SW 1271 (cell line): ENCODE measurements at regions not wholly inside any gene's neighbourhood (a gene's known extent, or its start where the extent isn't known, plus 50 kb on each side); places are given as distances from the start of the nearest gene placed in this dataset.

ENCODE experiments used
- DNase-seq, 2 experiments: peaks; one replicate each; lab custom pipeline; 2025; lab: John Stamatoyannopoulos, UW

DNA sequence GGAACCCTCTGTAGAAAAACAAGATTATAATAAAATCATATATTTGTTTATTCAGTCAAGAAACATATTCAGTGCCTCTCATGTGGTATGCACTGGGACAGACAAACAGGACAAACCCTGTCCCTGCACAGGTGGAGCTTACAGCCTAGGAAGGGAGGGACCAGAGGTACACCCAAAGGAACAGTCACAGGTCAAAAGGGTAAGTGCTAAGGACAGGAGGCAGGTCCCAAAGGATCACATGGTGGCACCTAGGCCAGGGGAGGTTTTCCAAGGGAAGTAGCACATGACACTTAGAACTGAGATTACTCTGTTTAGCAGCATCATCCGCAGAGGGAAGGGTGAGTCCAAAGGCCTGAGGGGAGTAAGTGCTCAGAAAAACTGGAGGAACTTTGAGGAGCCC is 254.4 kb upstream of the ARRDC4 start:
- no peak for DNase-seq

GRCh38 chr15:97708252-97708651 is 252.3 kb upstream of the ARRDC4 start:
- DNase-seq: no peak

DNA sequence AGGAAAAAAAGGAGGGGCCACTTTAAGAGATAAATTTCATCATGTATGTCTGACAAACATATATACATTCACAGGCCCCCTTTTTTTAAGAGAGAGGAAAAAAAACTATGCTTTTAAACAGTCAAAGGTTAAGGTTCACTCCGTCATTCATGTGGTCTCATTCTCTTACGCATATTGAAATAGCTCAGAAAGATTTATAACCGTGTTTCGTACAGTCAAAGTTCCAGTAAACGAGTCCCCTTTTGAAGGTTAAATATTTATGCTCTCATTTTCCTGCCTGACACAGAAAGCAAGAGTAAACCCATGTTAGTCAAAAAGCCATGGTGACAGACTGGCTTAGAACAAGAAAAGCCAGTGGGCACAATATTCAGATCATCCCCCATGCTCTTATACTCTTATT is 248.0 kb upstream of the ARRDC4 start:
- no peak for DNase-seq

DNA sequence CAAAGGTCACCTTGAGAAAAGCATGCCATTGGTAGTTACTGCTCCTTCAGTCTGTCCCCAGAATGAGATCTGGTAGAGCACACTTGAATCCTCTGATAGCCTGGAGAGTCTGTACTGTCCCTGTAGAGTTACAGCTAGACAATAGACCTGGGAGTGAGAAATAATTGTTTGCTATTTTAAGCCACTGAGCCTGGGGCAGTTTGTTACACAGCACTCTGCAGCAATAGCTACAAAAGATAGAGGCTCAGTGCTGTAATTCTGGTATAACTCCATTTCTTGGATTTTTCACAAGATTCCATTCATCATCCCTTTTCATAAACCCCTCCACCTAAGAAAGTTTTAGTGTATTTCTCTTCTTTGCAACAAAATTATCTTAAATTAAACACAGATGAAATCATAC is 242.7 kb upstream of the ARRDC4 start:
- DNase-seq: no peak

GRCh38 chr15:97718509-97718908 is 242.0 kb upstream of the ARRDC4 start:
- DNase-seq: no peak

GRCh38 chr15:97728791-97729190 is 231.7 kb upstream of the ARRDC4 start:
- no peak for DNase-seq

DNA sequence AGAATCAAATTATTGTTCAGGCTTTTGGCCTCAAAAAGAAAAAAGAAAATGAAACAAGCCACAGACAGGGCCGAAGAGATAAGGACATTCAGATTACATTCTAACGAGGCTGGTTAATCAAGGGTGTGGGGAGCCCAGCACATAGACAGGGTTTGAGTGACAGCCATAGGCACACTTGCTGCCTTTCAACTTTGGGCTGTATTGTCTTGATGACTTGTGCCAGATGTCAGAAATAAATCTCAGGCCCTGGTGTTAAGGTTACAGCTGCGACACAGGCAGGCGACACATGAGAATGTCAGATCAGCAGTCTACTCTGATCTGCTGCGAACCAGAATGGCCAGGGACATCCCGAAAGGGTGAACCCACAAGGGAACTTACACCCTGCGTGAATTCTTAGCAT is 231.2 kb upstream of the ARRDC4 start:
- no peak for DNase-seq

DNA sequence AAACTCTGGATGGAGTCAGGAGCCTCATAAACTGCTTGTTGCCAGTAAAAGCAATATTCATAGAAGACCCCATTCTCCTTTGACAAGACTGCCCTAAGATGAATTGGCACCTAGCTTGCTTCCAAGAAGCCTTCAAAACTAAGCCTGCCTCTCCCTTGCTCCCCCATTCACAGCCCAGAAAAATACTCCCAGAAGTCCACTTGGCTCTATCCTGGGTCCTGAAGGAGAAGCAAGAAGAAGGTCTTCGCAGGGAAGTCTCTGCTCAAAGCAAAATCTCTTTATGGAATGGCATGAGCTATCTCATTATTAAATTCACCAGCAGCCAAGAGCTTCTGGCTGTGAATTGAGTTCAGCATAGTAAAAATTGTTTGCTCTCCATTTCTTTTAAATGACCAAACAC is 230.2 kb upstream of the ARRDC4 start:
- no peak for DNase-seq

DNA sequence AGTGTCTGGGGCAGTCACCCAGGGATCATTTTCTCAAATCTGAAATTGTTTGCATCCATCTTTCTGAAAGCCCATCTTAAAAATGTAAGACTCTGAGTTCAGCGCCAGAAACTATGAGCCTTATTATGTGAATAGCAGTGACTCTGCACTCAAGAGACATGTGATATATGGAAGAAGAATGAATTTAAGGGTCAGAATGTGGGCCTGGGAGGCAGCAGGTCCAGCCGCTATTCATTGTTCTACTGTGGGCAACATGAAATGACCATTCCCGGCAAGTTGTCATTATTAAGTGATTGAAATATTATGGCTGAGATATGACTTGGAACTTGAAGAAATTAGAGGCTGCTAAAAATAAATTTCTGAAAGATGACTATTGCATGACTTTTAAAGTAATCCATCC is 228.6 kb upstream of the ARRDC4 start:
- DNase-seq: no peak

GRCh38 chr15:97733373-97733772 is 227.1 kb upstream of the ARRDC4 start:
- DNase-seq: no peak

- DNase-seq: no peak
Measured at GRCh38 chr15:97736748-97737147, 223.8 kb upstream of the ARRDC4 start.

DNA sequence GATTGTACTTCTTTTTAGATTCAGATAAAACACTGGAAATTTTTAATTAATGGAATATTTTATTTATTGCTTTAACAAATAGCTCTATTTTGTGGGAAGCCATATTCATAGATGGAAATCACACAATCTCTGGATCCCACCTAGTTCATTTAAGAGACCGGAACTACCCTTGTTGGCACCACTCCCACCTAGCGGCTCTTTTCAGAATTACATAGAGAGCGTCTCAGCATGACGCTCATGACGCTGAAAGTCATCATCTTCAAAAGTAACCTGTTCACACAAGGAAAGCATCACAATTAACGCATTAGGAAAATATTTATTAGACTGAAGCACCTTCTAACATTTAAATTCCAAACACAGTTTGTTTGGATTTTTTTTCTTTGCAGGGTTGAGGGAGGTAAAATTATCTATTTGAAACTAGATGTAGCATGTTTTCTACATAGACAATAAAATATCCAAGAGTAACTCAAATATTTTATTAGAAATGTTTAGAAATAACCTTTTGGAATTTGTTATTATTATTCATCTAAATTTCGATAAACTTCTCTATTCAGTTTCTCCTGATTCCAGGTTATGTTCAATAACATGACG is 214.9 kb upstream of the ARRDC4 start:
- peak in 1 of 2 experiments; percentile 37 for DNase-seq

GRCh38 chr15:97747342-97747741 is 213.2 kb upstream of the ARRDC4 start:
- DNase-seq: no peak

DNA sequence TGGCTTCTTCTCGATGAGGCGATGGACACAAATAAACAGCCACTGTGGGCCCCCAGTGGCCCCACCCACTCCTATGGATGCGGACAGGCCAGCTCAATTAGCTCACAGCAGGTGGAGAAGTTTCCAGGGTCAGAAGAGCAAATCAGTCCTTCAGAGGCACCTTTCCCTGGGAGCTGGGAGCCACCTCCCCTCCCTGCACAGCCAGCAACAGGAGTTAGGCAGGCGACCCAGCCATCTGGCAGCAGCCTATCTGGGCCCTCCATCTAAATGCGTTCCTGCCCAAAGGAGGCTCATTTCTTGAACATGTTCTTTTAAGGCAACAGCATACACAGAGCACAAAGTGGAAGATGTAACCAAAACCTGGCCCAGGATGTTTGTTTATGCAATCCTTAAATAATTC is 211.9 kb upstream of the ARRDC4 start:
- DNase-seq: no peak

DNA sequence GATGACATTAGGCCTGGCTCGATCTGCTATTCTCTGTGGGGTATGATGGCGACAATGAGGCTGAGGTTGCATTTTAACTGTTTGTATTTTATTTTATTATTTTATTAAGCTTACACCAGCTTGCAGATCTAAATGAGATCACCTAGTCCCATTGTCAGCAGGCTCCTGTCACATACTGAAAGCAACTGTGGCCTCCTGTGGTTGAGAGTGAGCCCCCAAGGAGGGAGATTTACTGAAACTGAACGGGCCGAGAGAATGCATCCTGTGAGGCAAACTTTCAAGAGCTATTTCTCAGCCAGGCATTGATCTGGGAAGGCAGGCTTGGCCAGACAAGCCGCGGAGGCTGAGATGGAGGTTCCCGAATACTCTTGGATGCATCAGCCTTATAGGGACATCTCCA is 210.4 kb upstream of the ARRDC4 start:
- DNase-seq: no peak

GRCh38 chr15:97755726-97756125 is 204.8 kb upstream of the ARRDC4 start:
- DNase-seq: no peak

DNA sequence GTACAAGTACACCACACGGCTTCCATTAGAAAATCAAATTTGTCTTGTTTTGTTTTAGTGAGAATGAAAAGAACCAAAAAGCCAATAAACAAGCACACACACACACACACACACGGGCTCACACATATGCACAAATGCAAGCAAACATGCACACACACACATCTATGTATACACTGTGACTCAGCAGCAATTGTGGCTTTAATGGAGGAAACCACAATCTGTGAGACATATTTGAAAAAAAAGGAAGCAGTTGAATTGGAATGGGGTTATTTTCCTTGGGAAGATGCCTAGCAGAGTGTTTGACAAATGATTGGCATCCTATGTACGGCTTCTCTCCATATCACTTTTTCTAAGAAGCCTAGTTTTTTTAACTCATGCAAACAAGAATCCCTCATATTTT is 201.1 kb upstream of the ARRDC4 start:
- DNase-seq: no peak

DNA sequence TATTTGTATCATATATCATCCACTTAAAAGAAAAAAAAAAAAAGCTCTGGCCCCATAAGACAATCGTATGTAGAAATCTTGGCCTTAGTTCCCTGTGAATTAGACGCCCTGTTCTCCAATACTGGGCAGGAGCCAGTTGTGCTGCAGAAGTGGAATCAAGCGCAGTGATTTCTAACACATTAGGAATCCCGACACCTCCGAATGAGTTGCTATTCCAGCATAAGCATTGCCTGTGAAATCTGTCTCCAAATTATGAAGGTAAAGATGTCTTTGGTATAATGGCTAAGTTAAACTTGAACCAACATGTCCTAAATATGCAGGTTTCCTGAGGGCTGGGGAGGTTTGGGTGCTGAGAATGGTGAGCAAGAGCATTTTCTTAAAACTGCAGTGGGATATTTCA is 199.4 kb upstream of the ARRDC4 start:
- no peak for DNase-seq

- no peak for DNase-seq
Measured at GRCh38 chr15:97783240-97783639, 177.3 kb upstream of the ARRDC4 start.

- no peak for DNase-seq
Measured at GRCh38 chr15:97786741-97787140, 173.8 kb upstream of the ARRDC4 start.

DNA sequence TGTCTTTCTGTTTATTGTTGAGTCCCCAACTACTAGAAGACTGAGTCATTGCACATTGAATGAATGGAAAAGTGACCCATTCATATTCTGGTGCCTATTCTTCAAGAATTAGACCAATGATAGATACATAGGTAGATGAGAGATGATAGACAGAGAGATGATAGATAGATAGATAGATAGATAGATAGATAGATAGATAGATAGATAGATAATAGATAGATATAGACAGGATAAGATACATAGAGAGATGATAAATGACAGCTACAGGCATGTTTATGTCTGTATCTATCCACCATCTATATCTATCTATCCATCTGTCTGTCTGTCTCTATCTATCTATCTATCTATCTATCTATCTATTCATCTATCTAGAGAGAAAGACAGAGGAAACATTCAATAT is 170.3 kb upstream of the ARRDC4 start:
- no peak for DNase-seq

- no peak for DNase-seq
Measured at GRCh38 chr15:97791824-97792792, 168.4 kb upstream of the ARRDC4 start.

- no peak for DNase-seq
Measured at GRCh38 chr15:97804950-97805349, 155.6 kb upstream of the ARRDC4 start.

- no peak for DNase-seq
Measured at GRCh38 chr15:97806766-97807165, 153.7 kb upstream of the ARRDC4 start.
